ENCODE measurements at regions not wholly inside any gene's neighbourhood (a gene's known extent, or its start where the extent isn't known, plus 50 kb on each side); places are given as distances from the start of the nearest gene placed in this dataset.

GRCh38 chr6:140440223-140440835, 1065.9 kb upstream of the CITED2 start:
- TF ChIP-seq YY1 (IDR thresholded peaks at IDR 0.05; ENCODE audit: insufficient read depth, insufficient read length) (no peak), SUZ12 (IDR thresholded peaks at IDR 0.05; ENCODE audit: extremely low read depth, insufficient read depth, insufficient read length) (no peak), ZNF274 (IDR thresholded peaks at IDR 0.05; ENCODE audit: low read depth, low read length) (no peak)
- Histone ChIP-seq H3K27me3 (ENCODE audit: insufficient read depth, insufficient read length) (no peaks in the 10 kb centered on the region), H3K4me1 (ENCODE audit: insufficient read depth, insufficient read length) (no peaks in the 10 kb centered on the region), H3K9ac (ENCODE audit: insufficient read length, low read depth) (no peak overlapping the region), H3K4me3 (ENCODE audit: insufficient read length, low read depth) (no peak overlapping the region), H3K36me3 (ENCODE audit: insufficient read depth, insufficient read length, low read length) (no peaks in the 10 kb centered on the region), H3K9me3 (ENCODE audit: insufficient read depth, low read length) (peaks cover 21% of the 10 kb centered on the region)
- no peak for DNase-seq (ENCODE audit: low read depth, low spot score)

DNA sequence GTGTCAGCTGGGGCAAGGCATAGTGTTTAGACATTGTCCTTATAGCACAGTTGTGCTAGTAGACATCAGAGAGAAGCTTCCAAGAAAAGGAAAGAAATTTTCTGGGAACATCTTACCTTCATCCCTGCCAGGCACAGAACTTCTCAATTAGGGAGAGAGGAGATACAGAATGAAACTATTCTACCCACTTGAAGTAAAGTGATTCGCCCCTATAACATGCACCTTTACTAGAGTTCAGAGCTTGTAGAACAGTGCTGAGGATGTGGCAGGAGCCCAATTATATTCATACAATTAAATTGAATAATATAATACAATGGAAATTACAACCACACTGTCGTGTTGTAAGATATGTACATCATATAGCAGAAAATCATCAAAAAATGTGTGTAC, 1063.9 kb upstream of the CITED2 start:
- Histone ChIP-seq H3K36me3 (ENCODE audit: insufficient read depth, insufficient read length, low read length) (no peaks in the 10 kb centered on the region), H3K9me3 (ENCODE audit: insufficient read depth, low read length) (peaks cover 41% of the 10 kb centered on the region), H3K4me3 (ENCODE audit: insufficient read length, low read depth) (no peak overlapping the region), H3K27me3 (ENCODE audit: insufficient read depth, insufficient read length) (no peaks in the 10 kb centered on the region), H3K4me1 (ENCODE audit: insufficient read depth, insufficient read length) (no peaks in the 10 kb centered on the region), H3K9ac (ENCODE audit: insufficient read length, low read depth) (no peak overlapping the region)
- DNase-seq (ENCODE audit: low read depth, low spot score), result no peak
- TF ChIP-seq YY1 (IDR thresholded peaks at IDR 0.05; ENCODE audit: insufficient read depth, insufficient read length) (no peak), SUZ12 (IDR thresholded peaks at IDR 0.05; ENCODE audit: extremely low read depth, insufficient read depth, insufficient read length) (no peak), ZNF274 (IDR thresholded peaks at IDR 0.05; ENCODE audit: low read depth, low read length) (no peak)

DNA sequence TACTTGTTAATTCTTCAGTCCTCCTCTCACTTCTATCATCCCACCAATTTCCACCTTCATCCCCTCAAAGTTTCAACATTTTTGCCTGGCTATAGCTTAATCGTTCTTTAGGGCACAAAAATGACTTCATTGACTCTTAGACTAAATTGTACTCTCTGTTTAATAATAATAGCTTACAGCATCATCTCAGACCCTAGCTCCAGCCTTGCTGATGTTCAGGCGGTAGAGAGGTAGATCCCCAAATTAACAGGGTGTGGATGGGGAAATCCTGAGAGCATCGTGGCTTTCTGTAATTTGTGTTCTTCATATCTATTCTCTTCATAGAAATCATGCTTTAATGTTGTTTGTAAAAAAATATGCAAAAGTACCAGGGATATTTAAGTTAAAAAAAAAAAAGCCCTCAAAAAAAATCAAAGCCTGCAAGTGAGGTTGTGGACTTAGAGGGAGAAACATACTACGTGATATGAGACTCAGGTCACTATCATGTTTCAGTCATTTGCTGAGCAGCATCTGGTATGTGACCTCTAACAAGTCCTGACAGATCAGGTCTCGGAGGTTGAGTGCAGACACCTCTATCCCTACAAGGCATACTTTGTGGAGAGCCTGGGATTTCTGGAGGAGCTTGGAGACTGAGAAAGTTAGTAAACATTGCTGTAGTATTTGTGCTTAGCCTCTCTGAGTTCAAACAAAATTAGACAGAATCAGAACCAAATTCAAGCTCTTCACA, 1063.3 kb upstream of the CITED2 start:
- Histone ChIP-seq H3K4me3 (ENCODE audit: insufficient read length, low read depth) (no peak overlapping the region), H3K9me3 (ENCODE audit: insufficient read depth, low read length) (peaks cover 47% of the 10 kb centered on the region), H3K36me3 (ENCODE audit: insufficient read depth, insufficient read length, low read length) (no peaks in the 10 kb centered on the region), H3K4me1 (ENCODE audit: insufficient read depth, insufficient read length) (no peaks in the 10 kb centered on the region), H3K27me3 (ENCODE audit: insufficient read depth, insufficient read length) (no peaks in the 10 kb centered on the region), H3K9ac (ENCODE audit: insufficient read length, low read depth) (no peak overlapping the region)
- no peak for TF ChIP-seq YY1 (IDR thresholded peaks at IDR 0.05; ENCODE audit: insufficient read depth, insufficient read length)
- no peak for TF ChIP-seq ZNF274 (IDR thresholded peaks at IDR 0.05; ENCODE audit: low read depth, low read length)
- no peak for TF ChIP-seq SUZ12 (IDR thresholded peaks at IDR 0.05; ENCODE audit: extremely low read depth, insufficient read depth, insufficient read length)
- DNase-seq (ENCODE audit: low read depth, low spot score), result no peak

DNA sequence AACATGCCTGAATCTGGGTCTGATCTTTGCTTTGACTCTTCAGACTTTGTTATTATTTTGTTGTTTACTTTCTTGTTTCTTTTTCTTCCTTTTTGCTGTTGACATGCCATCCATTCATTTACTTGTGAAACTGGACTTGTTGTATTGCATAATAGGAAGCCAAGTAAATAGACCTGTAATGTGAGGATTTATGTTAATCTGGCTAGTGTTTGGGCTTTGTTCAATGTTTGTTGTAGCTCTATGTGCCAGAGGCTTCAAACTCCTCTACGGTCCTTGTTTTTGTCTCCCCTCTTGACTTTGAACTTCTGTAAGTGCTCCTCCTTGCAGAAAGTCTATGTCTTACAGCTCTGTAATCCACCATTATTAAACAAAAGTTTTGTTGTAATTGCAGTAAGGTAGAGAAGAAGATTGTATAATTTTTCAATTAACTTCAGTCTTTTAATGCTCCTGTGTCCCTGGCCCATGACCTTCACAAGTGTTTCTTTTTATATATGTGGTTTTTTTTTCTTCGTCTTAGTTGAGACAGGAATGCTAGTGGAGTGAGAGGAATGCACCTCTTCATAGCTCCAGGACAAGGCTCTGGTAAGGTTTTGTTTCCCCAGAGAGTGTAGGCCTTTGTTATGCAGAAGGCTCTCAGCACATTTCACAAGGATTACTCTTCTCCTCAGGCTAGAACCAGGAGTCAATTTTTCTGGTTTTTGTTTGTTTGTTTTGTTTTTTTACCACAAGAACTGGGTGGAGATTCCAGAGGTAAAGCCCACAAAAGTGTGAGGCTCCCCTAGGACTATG, 1061.8 kb upstream of the CITED2 start:
- DNase-seq (ENCODE audit: low read depth, low spot score), result peak; percentile 72
- TF ChIP-seq ZNF274 (IDR thresholded peaks at IDR 0.05; ENCODE audit: low read depth, low read length) (no peak), SUZ12 (IDR thresholded peaks at IDR 0.05; ENCODE audit: extremely low read depth, insufficient read depth, insufficient read length) (no peak), YY1 (IDR thresholded peaks at IDR 0.05; ENCODE audit: insufficient read depth, insufficient read length) (no peak)
- H3K4me3 ChIP-seq (ENCODE audit: insufficient read length, low read depth), result no peak overlapping the region
- no peak overlapping the region for H3K9ac ChIP-seq (ENCODE audit: insufficient read length, low read depth)
- H3K27me3 ChIP-seq (ENCODE audit: insufficient read depth, insufficient read length), result no peaks in the 10 kb centered on the region
- peaks cover 47% of the 10 kb centered on the region for H3K9me3 ChIP-seq (ENCODE audit: insufficient read depth, low read length)
- H3K36me3 ChIP-seq (ENCODE audit: insufficient read depth, insufficient read length, low read length), result no peaks in the 10 kb centered on the region
- H3K4me1 ChIP-seq (ENCODE audit: insufficient read depth, insufficient read length), result no peaks in the 10 kb centered on the region

- no peak overlapping the region for H3K4me3 ChIP-seq (ENCODE audit: insufficient read length, low read depth)
- H3K27me3 ChIP-seq (ENCODE audit: insufficient read depth, insufficient read length), result no peaks in the 10 kb centered on the region
- H3K4me1 ChIP-seq (ENCODE audit: insufficient read depth, insufficient read length), result no peaks in the 10 kb centered on the region
- no peak for TF ChIP-seq YY1 (IDR thresholded peaks at IDR 0.05; ENCODE audit: insufficient read depth, insufficient read length)
- TF ChIP-seq ZNF274 (IDR thresholded peaks at IDR 0.05; ENCODE audit: low read depth, low read length), result no peak
- TF ChIP-seq SUZ12 (IDR thresholded peaks at IDR 0.05; ENCODE audit: extremely low read depth, insufficient read depth, insufficient read length), result no peak
- H3K36me3 ChIP-seq (ENCODE audit: insufficient read depth, insufficient read length, low read length), result no peaks in the 10 kb centered on the region
- peaks cover 47% of the 10 kb centered on the region for H3K9me3 ChIP-seq (ENCODE audit: insufficient read depth, low read length)
- DNase-seq (ENCODE audit: low read depth, low spot score), result no peak
- H3K9ac ChIP-seq (ENCODE audit: insufficient read length, low read depth), result no peak overlapping the region
These were observed 1060.3 kb upstream of the CITED2 start for GRCh38 chr6:140434761-140435160.

GRCh38 chr6:140433072-140433471, 1058.6 kb upstream of the CITED2 start:
- Histone ChIP-seq H3K4me1 (ENCODE audit: insufficient read depth, insufficient read length) (no peaks in the 10 kb centered on the region), H3K4me3 (ENCODE audit: insufficient read length, low read depth) (no peak overlapping the region), H3K36me3 (ENCODE audit: insufficient read depth, insufficient read length, low read length) (no peaks in the 10 kb centered on the region), H3K9ac (ENCODE audit: insufficient read length, low read depth) (no peak overlapping the region), H3K27me3 (ENCODE audit: insufficient read depth, insufficient read length) (no peaks in the 10 kb centered on the region), H3K9me3 (ENCODE audit: insufficient read depth, low read length) (peaks cover 47% of the 10 kb centered on the region)
- DNase-seq (ENCODE audit: low read depth, low spot score), result no peak
- no peak for TF ChIP-seq SUZ12 (IDR thresholded peaks at IDR 0.05; ENCODE audit: extremely low read depth, insufficient read depth, insufficient read length)
- TF ChIP-seq YY1 (IDR thresholded peaks at IDR 0.05; ENCODE audit: insufficient read depth, insufficient read length), result no peak
- TF ChIP-seq ZNF274 (IDR thresholded peaks at IDR 0.05; ENCODE audit: low read depth, low read length), result no peak

GRCh38 chr6:140427842-140428241, 1053.4 kb upstream of the CITED2 start:
- no peak for TF ChIP-seq YY1 (IDR thresholded peaks at IDR 0.05; ENCODE audit: insufficient read depth, insufficient read length)
- TF ChIP-seq SUZ12 (IDR thresholded peaks at IDR 0.05; ENCODE audit: extremely low read depth, insufficient read depth, insufficient read length), result no peak
- TF ChIP-seq ZNF274 (IDR thresholded peaks at IDR 0.05; ENCODE audit: low read depth, low read length), result no peak
- Histone ChIP-seq H3K4me3 (ENCODE audit: insufficient read length, low read depth) (no peak overlapping the region), H3K36me3 (ENCODE audit: insufficient read depth, insufficient read length, low read length) (no peaks in the 10 kb centered on the region), H3K27me3 (ENCODE audit: insufficient read depth, insufficient read length) (no peaks in the 10 kb centered on the region), H3K4me1 (ENCODE audit: insufficient read depth, insufficient read length) (no peaks in the 10 kb centered on the region), H3K9ac (ENCODE audit: insufficient read length, low read depth) (no peak overlapping the region), H3K9me3 (ENCODE audit: insufficient read depth, low read length) (0 out of 2 replicates have a peak, but pooled peaks cover 1% of the 10 kb centered on the region)
- DNase-seq (ENCODE audit: low read depth, low spot score), result no peak
